GM12872 (cell line): ENCODE measurements at regions not wholly inside any gene's neighbourhood (a gene's known extent, or its start where the extent isn't known, plus 50 kb on each side); places are given as distances from the start of the nearest gene placed in this dataset.

Experiments used
- TF ChIP-seq, protein P1 (sequence below): IDR thresholded peaks from 3 replicates; pipeline ENCODE4 v1.5.1; 2011; ENCODE audit warnings: low read depth, mild to moderate bottlenecking, low read length, moderate library complexity; ENCODE audit not compliant: insufficient read depth

DNA sequence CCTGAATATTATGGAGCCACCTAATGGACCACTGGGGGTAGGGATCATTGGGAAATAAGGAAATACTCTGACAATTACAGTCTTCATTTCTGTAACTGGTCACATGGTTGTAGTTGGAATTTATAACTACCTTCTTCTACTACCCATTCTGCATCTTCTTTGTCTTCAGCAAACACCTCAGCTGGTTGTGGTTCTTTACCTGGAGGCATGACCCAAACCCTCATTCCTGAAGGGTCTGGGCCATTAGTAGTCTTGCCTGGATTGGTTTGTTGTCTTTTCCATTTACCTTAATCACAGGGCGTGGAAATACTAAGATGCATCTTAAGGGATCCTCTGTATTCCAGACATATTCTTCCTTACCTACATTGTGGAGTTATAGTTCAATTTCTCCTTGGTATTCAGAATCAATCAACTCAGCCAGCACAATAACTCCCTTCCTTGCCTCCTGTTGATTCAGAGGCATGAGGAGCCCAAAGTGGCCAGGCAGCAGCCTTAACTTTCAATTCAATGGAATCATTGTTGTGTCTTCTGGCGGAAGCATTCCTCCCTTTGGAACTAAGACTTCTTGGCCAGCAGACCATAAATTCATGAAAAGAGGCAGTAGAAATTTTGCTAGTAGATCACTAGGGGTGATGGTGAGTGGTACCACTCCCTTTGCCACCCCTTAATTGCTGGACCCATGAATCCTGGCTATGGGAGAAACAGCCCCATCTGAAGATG lies 75.7 kb upstream of the RAP2C start:
- TF ChIP-seq, protein P1, sequence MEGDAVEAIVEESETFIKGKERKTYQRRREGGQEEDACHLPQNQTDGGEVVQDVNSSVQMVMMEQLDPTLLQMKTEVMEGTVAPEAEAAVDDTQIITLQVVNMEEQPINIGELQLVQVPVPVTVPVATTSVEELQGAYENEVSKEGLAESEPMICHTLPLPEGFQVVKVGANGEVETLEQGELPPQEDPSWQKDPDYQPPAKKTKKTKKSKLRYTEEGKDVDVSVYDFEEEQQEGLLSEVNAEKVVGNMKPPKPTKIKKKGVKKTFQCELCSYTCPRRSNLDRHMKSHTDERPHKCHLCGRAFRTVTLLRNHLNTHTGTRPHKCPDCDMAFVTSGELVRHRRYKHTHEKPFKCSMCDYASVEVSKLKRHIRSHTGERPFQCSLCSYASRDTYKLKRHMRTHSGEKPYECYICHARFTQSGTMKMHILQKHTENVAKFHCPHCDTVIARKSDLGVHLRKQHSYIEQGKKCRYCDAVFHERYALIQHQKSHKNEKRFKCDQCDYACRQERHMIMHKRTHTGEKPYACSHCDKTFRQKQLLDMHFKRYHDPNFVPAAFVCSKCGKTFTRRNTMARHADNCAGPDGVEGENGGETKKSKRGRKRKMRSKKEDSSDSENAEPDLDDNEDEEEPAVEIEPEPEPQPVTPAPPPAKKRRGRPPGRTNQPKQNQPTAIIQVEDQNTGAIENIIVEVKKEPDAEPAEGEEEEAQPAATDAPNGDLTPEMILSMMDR: no peak

DNA sequence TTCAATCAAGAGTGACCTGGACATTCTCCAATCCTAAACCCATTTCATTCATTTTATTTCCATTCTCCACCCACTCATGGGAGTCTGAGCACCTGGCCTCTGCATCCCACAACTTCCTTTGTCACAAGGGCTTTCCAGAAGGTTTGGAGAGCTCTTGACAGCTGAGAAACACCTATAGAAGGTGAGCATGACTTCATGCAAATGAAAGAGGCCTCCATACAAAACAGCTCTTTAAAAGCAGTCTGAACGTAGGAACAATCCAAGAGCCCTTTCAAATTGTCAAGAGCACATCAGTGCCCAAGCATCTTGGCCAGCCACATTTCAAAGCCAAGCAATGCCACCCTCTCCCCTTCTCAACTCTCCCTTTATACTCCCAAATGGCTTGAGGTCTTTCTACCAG lies 74.9 kb upstream of the RAP2C start:
- TF ChIP-seq, protein P1: no peak

DNA sequence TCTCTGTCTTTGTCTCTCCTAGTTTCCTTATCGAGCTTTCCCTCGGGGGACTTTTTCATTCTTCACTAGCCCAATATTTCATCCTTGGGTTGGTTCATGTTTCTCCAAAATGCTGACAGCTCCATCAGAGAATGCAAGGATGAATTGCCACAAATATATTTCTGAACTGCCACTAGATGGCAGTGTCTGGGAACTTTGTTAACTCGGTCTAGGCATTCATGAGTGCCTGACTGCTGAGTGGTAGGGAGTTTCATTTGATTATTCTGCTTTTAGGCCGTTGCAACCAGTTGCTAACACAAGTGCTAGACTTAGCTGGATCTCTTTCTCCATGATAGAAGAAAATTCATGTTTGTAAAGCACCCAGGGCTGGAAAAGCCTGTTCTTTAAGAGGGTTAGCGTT lies 73.5 kb upstream of the RAP2C start:
- TF ChIP-seq, protein P1: peak; percentile 39

DNA sequence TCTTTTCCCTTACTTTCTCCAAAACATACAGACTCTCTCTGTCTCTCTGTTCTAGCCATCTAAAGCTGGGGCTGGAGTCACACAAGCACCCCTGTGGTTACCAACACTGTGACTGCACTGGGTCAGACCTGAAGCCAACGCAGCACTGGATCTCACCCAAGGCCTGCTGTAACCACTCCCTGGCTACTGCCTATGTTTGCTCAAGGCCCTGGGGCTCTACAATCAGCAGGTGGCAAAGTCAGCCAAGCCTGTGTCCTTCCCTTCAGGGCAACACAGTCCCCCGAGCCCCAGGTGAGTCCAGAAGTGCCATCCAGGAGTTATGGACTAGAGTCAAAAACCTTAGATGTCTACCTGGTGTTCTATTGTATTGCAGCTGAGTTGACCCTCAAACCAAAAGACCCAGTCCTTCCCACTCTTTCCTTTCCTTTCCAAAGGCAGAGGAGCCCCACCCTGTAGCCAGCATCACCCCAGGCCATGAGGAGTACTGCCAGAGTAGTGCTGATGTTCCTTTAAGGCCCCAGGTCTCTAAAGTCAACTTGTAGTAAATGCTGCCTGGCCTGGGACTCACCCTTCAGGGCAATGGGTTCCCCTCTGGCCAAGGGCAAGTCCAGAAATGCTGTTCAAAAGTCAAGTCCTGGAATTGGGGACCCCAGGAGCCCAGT lies 58.8 kb upstream of the RAP2C start:
- TF ChIP-seq, protein P1: no peak

DNA sequence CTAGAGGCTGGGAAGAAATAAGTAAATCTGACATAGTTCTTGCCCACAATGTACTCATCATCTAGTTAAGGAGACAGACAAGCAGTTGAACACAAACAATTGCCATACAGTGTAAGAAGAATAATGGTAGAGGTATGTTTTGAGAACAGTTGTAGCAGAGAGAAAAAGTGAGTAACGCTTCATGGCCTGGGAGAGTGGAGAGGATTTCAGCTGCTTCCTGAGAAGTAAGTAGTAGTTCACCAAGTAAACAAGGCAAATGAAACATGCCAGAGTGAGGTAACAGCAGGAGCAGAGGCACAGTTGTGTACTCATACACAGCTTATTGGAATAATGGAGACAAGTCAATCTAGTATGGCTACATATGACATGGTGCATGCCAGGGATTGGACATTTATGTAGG lies 53.6 kb upstream of the RAP2C start:
- TF ChIP-seq, protein P1: no peak

DNA sequence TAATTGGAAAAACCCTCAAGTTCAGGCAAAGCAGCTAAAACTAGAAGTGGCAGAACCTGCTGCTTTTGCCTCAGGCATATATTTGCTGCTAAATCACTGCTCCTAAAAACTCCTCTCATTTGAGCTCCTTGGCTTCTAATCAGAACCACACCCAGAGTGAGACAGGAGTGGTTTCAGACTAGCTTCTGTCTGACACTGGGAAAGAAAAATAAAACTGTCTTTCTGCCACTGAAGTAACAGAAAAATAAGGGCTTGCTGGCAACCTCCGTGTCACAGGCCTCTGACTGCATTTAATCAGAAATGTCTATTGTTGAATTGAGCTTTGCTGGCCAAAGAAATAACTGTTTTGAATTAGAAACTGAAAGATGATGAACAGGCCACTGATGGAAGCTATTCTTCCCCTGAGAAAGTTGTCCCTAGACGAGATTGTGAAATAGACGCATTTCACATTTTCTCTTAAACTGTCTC lies 52.1 kb upstream of the RAP2C start:
- TF ChIP-seq, protein P1: no peak

DNA sequence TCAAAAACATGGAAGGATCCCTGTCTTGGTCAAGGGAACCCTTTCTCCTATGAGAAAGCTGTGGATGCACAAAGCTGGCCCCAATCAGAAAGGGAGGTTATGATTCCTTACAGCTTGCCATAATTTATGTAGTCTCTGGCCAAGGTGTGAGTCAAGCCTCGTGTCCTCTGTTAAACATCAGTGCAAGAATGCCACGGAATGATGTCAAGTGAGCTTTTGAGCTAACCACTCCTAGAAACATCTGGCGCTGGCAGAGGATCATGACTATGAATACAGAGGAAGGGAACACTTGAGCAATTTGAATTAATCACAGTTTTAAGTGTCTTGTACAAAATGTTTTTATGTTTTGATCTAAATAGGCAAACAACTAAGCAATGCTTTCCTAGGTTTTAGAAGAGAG lies 51.5 kb upstream of the RAP2C start:
- TF ChIP-seq, protein P1: no peak
